CD1c-positive myeloid dendritic cell (primary cell): ENCODE measurements at regions not wholly inside any gene's neighbourhood (a gene's known extent, or its start where the extent isn't known, plus 50 kb on each side); places are given as distances from the start of the nearest gene placed in this dataset.

Source experiments
- DNase-seq: peaks from one replicate; pipeline ENCODE4 v3.0.0-alpha.2; 2016; ENCODE audit errors: extremely low spot score

DNA sequence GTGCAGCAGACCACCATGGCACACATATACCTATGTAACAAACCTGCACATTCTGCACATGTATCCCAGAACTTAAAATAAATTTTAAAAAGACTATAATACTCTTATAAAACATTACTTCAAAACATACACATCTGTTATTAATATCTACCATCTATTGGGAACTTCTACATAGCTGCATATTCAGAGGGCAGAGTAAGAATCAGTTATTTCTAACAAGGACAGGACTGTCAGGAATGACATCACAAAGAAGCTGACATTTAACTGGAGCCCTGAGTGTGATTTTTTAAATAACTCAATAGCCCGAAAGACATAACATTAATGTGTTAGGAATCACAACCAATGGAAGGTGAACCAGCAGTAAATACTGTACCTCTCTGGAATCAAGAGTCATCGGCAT lies 276.7 kb upstream of the ECI2 start:
- no peak for DNase-seq

DNA sequence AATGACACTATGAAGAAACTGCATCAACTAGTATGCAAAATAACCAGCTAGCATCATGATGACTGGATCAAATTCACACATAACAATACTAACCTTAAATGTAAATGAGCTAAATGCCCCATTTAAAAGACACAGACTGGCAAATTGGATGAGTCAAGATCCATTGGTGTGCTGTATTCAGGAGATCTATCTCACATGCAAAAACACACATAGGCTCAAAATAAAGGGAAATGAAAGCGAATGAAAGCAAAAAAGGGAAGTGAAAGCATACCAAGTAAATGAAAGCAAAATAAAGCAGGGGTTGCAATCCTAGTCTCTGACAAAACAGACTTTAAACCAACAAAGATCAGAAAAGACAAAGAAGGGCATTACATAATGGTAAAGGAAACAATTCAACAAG lies 272.3 kb upstream of the ECI2 start:
- DNase-seq: peak; percentile 89

DNA sequence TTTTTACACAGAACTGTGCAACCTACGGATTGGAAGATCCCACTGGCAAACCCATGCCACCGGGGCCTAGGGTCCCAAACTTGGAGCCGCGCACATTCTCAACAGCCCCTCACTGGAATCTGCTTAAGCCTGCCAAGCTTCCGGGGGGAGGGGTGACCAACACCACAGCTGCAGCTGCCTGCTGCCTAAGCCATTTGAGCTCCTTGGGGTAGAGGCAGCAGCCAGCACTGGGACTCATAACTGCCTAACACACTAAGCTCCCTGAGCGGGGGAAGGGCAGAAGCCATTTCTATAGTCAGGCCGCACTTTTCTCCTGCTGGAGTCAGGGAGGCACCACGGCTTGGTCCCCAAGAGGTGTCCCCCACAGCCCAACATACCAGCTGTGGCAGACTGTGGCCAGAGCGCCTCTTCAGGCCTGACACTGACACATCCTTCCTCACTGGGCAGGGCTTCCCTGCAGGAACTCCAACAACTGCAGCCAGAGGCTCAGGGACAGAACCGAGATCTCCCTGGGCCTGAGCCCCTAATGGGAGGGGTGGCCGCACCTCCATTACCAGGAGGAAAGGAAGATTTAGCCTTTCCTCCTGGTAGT lies 270.3 kb upstream of the ECI2 start:
- DNase-seq: no peak

DNA sequence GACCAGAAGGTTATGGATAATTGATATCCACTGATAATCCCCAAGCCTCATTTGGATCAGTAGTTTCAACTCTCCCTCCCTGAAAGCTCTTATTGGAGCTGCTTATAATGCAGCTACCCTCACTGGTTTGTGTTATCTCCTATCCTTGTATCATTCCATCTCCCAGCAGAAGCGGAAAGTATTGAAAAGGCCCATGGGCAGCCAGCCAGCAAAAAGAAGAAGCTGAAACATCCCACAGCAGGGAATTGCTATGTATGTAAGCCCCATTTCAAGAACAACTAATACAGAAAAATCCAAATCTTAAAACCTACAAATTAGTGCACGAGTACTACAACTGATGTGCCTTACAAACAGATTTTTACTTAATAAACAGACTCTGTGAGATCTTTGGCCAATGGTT lies 269.0 kb upstream of the ECI2 start:
- no peak for DNase-seq

DNA sequence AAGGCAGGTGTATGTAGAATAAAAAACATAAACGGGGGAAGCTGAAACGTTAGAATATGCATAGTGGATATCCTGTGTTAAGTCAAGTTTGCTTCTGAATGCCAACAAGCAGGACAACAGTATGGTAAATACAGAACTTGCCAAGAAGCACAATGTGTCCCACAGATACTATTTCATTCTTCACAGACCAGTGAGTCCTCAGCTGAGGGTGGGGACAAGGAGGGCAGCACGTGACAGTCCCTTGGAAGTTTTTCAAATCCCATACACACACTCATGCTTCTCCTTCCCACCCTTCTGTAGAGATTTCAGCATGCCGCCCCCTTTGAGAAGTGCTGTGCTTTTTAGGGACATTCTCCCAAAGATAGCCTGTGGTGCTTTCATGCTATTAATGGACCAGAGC lies 268.5 kb upstream of the ECI2 start:
- no peak for DNase-seq

DNA sequence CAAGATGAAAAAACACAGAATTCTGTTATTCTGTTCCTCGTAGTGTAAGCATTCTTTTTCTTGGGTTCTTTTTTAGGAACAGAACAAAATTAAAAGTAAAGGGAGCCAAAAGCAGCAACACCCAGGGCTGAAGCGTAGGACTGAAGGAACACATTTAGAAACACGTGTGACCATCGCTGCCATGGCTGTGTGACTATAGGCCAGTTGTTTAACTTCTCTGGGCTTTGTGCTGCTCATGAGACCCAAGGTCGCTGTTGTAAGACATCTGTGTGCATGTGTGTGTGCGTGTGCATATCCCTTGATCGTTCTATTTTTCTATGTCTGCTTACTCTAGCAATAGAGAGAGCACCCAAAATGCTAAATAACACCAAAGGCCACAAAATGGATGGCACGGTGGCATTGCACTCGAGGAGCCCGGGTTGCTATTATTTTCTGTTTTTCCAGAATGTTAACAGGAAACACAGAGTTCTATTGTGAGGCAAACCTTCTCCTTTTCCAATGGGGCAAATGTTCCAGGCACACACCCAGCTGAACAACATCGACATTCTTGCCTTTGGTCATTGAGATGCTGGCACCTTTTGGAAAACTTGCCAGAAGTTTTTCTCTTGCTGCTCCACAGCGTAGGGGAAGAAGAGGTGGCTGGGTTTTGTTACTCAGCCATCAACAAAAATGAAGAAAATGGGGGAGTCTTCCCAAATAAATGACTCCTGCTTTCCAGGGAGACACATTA lies 267.8 kb upstream of the ECI2 start:
- no peak for DNase-seq

DNA sequence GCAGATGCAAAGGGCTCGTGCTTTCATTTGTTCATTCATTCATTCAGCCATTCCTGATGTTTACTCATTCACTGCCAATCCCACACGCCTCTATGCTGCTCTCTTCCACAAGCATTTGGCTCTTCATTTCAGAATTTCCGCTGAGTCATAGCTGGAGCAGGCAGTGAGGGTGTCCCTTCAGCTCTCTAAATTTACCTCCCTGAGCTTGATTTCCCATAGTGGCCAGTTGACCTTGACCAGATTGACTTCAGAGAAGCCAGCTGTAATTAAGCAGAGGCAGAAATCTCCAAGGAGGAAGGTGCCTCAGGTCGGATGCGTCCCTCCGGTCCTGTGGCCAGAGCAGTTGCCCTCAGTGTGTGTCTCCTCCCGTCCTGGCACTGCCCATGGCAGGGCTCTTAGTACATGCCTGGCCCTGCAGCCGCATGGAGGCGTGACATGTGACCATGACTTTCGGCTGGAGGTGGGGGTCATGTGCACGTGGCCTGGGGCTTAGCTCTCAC lies 267.2 kb upstream of the ECI2 start:
- no peak for DNase-seq

DNA sequence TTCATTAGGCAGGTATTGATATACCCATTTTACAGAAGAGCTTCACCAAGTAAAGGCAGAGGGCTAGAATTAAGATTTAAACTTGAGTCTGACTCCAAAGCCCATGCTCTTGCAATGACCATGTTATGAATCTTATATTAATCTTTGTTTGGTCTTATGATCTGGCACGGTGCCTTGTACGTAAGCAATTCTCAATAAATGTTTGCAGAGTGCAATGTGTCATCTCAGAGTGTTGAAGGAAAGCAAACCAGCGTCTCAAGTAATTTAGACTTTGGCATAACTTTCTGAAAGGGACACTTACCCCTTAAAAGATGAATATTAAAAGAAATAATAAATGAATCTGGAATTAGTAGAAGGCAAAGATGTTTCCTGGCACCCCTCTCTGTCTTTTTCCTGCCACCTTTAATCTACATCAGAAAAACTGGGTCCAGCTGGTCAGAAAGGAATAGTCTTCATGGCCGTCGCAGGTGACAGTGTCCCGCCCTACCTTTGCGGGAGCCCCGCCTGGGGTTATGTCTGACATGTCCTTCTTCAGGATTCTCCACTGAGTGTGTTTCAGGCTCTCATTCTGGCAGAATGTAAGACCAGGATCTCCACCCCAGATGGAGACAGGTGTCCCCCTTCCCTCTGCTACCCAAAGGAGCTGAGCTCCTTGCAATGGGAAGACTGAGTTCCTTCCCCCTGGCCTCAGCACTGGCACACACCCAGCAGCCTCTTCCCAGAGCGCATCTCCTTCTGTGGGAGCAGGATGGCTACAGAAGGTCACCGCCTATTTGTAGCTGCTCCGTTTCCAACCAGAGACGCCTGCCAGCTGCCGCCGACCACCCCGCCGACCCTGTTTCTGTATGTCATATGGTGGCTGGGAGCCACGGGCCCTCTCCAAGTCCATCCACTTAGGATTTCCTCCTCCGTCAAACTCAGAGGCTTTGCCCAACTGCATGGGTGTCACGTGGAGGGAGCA lies 266.3 kb upstream of the ECI2 start:
- DNase-seq: no peak

DNA sequence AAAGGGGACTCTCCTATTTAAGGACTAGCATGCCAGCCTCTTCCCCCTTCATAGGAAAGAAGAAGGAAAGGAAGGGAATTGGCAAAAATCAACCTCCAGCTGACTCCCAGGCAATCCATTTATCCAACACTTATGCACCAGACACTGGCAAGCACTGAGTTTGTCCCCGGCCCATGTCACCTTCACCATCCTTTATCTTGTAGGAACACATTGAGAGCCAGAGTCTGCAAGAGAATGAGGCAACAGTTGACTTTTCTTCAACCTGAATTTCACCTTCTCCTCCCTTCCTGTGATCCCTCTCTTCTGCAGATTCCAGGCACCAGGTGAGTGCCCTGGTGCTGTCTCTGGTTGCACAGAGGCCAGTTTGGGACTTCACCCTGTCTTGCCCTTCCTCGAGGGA lies 264.3 kb upstream of the ECI2 start:
- no peak for DNase-seq

DNA sequence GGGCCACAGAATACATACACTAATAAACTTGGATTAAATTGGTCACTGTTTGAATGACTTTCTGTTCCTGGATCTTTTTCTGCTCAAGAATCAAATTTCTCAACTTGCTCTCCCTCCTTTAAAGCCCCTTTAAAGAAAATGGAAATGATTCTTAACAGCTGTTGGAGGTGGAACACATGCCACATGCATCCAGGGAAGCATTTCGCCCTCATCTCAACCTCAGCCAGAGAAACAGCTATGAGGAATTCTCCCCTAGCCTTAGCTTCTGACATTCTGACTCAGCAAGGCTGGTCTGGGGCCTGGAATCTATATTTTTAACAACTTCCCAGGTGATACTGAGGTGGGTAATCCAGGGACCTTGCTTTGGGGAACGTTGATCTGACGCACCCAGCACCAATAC lies 263.4 kb upstream of the ECI2 start:
- DNase-seq: no peak

DNA sequence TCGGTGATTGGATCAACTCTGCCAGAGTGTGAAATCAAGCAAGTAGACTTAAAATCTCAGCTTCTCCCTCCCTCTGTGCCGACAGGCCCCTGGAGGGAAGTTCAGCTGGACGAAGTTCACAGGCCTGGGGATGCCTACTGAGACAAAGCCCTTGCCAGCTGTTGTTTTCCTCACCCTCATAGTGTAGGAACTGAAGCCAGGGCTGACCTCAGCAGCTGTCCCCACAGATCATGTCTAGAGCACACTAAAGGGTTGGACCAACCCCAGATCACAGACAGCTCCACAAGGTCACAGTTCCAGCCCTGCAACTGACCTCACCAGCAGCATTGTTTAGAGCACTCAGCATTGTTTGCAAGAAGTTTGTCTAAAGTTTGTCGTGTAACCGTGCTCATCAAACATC lies 261.9 kb upstream of the ECI2 start:
- DNase-seq: no peak

DNA sequence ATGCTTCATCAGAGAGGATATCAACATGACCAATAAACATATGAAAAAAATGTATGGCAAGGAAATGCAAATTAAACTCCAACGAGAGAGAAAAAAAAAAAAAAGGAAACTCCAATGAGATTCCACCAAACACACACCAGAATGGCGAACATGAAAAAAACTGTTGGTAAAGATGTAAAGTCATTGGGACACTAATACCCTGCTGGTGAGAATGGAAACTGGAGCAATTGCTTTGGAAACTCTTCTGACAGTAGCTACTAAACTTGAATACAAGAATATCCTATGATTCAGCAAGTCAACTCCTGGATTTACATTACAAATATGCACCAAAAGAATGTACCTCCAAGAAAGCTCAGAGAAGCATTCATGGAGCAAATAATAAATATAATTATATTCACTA lies 260.7 kb upstream of the ECI2 start:
- DNase-seq: no peak

DNA sequence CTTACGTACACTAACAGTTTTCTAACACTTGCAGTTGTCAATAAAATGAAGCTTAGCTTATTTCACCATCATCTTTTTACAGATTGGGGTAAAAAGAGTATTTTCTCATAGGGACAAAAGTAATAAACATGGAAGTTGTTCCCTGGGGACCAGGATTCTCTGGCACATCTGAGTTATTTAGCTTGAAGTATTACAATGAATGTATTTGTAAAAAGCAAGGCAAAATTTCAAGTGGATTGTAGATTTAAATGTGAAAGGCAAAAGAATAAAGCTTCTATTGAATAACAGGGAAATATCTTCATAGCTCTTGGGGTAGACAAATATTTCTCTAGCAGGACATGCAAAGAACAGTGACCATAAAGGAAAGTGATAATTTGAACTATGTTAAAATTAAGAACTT lies 260.0 kb upstream of the ECI2 start:
- DNase-seq: no peak

DNA sequence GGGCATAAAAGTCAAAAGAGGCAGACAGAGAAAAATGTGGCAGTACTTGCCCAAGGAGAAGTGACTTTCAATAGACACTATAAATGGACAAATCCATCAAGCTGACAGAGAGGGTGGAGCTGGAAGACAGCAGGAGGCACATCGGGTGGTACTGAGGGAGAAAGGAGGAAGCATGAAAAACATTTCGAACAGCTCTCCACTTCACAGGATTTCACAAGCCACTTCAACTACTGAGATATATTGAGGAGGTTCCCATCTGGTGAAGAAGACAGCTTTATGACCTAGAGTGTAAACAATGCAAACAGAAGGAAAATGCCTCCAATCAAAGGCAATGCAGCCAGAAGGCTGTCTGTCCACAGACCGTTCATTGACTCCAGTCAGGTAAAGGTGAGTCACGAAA lies 259.4 kb upstream of the ECI2 start:
- no peak for DNase-seq

DNA sequence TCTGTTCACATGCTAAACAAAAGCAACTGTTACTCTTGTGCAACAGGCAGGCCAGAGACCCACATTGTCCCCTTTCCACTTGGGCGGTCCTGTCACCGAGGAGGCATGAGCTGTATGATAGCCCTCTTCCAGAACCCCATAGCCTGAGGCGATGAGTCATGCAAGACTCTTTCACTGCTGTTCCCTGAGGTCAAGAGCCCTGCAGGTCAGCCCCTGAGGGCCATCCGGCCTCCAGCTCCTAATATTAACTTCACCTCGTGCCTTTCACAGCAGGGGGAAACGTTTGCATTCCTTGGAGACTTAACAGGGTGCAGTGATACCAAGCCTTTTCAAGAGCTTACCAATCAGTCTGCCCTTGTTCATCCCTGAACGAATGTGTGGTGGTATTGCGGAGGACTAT lies 253.3 kb upstream of the ECI2 start:
- DNase-seq: no peak

DNA sequence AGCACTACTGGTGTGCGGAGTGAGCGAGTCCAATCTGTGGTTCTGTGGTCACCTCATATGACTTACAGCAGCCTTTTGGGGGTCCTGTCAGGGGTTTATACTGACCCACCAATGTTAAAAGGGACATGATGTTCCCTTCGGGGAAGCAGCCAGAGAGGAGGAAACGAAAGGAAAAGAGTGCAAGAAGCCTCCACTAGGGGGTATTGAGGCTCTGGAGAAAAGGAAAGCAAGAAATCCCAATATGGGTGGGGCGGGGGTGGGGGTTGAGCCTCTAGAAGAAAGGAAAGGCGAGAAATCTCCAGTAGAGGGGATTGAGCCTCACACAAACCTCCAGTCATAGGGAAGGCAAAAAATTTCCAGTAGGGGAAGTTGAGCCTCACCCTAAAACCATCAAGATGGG lies 249.3 kb upstream of the ECI2 start:
- DNase-seq: no peak

DNA sequence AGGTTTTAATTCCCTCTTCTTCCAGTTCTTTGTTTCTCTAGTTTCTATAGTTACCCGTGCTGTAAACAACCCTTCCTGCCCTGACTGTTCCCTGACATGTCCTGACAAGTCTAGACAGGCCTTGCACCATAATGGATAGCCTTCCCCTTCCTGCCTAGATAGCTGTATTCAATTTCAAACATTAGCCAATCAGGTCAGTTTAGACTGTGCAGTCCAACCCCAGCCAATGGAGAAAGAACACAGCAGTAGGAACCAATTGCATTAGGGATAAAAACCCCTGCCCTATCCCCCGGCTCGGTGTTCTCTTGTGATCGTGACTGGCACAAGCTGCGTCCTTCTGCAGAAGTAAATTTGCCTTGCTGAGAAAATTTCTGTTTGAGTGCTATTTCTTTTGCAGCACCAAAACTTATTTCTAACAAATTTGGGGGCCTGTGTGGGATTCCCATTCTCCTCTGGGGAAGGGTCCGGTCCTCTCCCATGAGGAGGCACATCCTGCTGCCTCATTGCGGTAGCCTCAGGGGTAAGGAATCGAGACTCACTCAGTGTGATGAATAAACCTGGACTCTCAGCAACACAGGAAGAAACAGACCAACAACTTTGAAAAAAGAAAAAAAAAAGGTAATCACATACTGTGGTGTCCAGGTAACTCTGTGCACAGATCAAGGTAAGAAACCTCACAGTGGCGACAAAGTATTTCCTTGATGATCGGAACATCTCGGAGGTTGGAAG lies 248.7 kb upstream of the ECI2 start:
- DNase-seq: no peak

DNA sequence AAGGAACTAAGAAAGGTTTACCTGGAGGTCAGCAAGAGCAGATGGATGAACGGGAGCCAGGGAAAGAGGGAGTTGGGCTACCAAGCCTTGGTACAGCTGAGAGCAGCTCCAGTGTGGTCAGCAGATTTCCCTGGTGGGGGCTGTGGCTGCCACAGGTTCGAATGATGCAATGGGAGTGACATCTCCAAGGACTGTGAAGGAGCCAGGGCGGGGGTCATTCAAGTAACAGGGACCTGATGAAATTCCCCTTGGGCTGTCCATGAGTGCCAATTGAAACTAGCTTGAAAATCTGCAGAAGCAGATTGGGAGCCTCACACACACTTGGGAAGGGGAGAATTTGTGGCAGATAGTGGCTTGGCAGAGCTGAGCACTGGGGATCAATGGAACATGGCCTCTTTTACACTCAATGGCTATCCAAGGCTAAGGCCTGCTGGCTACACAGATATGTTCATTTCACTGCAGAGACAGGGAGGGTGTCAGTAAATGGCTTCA lies 247.0 kb upstream of the ECI2 start:
- no peak for DNase-seq

DNA sequence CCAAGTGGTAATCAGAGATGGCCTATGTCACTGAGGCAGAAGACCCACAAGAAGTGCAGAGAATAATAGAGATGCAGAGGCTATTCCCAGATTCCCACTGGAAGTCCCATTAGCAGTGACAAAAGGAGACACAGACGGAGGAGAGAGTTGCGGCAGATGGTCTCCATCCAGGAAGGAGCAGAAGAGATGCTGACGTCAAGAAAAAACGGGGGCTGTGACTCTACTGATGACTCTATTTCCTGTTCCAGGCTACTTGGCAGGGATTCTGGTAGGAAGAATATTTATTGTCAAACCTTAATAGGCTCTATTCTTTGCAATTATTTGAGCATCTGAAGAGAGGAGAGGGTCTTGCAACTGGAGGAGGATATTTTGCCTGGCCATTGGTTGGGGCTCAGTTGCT lies 246.0 kb upstream of the ECI2 start:
- DNase-seq: no peak

DNA sequence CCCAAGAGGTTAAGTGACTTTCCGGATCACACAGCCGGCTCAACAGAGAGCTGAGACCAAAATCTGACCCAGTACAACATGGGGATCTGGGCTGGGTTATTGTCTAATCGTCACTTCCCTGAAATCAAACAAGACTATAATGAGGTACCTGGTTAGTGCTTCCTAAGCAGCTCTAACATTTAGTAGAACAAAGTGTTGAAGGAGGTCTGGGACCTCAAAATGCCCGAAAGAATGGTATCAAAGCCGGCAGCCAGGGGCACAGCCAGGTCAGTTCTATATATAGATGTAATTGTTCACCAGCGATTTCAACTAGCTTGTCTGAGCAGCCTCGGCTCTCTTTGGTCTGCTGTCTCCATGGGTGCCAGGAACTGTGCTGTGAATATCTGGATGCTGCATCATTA lies 245.5 kb upstream of the ECI2 start:
- DNase-seq: no peak

DNA sequence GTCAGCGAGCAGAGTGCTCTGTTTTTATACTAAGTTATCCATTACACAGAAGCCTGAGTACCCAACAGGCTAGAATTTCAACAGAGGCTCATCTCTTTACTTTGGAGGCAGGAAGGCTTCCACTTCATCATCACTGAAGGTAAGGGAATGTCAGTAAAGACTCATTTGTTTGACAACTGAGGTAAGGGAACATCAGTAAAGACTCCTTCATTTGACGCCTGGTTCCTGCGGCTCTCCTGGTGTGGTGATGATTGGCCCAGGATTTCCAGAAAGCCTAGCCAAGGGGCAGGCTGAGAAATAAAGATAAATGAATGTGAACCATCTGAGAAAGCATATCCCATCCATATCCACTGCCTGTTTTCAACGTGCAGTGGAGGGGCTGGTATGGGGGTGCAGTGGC lies 244.6 kb upstream of the ECI2 start:
- no peak for DNase-seq
